Breast epithelium (tissue), 4 donors: ENCODE measurements at regions not wholly inside any gene's neighbourhood (a gene's known extent, or its start where the extent isn't known, plus 50 kb on each side); places are given as distances from the start of the nearest gene placed in this dataset.
"Not testable (repeated sequence)": the region's sequence is repeated elsewhere in the genome, so short reads cannot be mapped to it uniquely, and the experiment has no call there.

ENCODE experiments used
- DNase-seq, 2 donors: peaks; one replicate each; pipeline ENCODE4 v3.0.0-alpha.2; 2019; ENCODE audit warnings: low spot score in 2 of 2
- H3K27ac ChIP-seq, 2 donors: fragments of 200-600 bp; sonication (generic) in 1 of 2; one replicate each; pipeline ENCODE4 v1.5.1; 2016 to 2019; ENCODE audit warnings: mild to moderate bottlenecking in 1 of 2
- H3K27me3 ChIP-seq, 2 donors: fragments of 200-600 bp; sonication (generic) in 1 of 2; one replicate each; pipeline versions ENCODE4 v1.5.1 to v1.6.0; 2017 to 2019; ENCODE audit warnings: control low read depth in 1 of 2, mild to moderate bottlenecking in 1 of 2
- H3K36me3 ChIP-seq: fragments of 200-600 bp; one replicate; pipeline ENCODE4 v1.5.1; 2019
- H3K4me1 ChIP-seq, 2 donors: fragments of 200-600 bp; sonication (generic); one replicate each; pipeline ENCODE4 v1.5.1; 2016 to 2019; ENCODE audit warnings: control low read depth in 1 of 2
- H3K4me3 ChIP-seq, 3 donors: fragments of 200-600 bp; sonication (generic); 1 replicate in 2 of 3; 2 replicates in 1 of 3; pipeline ENCODE4 v1.5.1; 2016 to 2019; ENCODE audit warnings: mild to moderate bottlenecking in 3 of 3, moderate library complexity in 2 of 3
- H3K9me3 ChIP-seq, 2 donors: fragments of 200-600 bp; sonication (generic) in 1 of 2; one replicate each; pipeline ENCODE4 v1.5.1; 2016 to 2019; ENCODE audit warnings: control low read depth in 1 of 2
- CTCF ChIP-seq, 3 donors: fragments of 450-650 bp; IDR thresholded peaks; one replicate each; pipeline ENCODE4 v1.5.1; 2016 to 2017; ENCODE audit warnings: antibody characterized with exemption in 3 of 3, mild to moderate bottlenecking in 3 of 3, moderate library complexity in 3 of 3
- POLR2A ChIP-seq: fragments of 450-650 bp; IDR thresholded peaks from one replicate; pipeline ENCODE4 v1.6.1; 2016; ENCODE audit warnings: antibody characterized with exemption, mild to moderate bottlenecking, moderate library complexity
- POLR2AphosphoS5 ChIP-seq, 3 donors: sonication (generic); formaldehyde crosslinking; IDR thresholded peaks; one replicate each; pipeline ENCODE4 v1.6.1; 2017; ENCODE audit warnings: antibody characterized with exemption in 3 of 3
- intact Hi-C: fragments of 100-400 bp; cut with DNase I; formaldehyde crosslinking; loops from one replicate; pipeline ENCODE4 v1.15.1; 2023; ENCODE audit warnings: low total_unique reads

- H3K9me3 ChIP-seq, result peaks cover 0 to 2% of the 10 kb centered on the region in 2 donors
- no peak overlapping the region for H3K27ac ChIP-seq
- TF ChIP-seq POLR2A (no peak), CTCF (IDR thresholded peaks at IDR 0.05) (no peak), POLR2AphosphoS5 (IDR thresholded peaks at IDR 0.05) (no peak)
- H3K36me3 ChIP-seq, result no peaks in the 10 kb centered on the region
- no peaks in the 10 kb centered on the region for H3K27me3 ChIP-seq
- H3K4me1 ChIP-seq, result no peaks in the 10 kb centered on the region
- DNase-seq, result no peak
- H3K4me3 ChIP-seq, result no peak overlapping the region
- intact Hi-C loops, result no loop called here
Observed at GRCh38 chr12:47433876-47434275, 272.0 kb downstream of the RPAP3 start.

- H3K4me3 ChIP-seq, DNase-seq, H3K27ac ChIP-seq, H3K36me3 ChIP-seq, H3K4me1 ChIP-seq, H3K27me3 ChIP-seq, intact Hi-C loops, H3K9me3 ChIP-seq: not testable (repeated sequence)
Observed at GRCh38 chr12:47426678-47427309, 279.0 kb downstream of the RPAP3 start.

GRCh38 chr12:47422611-47423010 lies 283.2 kb downstream of the RPAP3 start:
- no peaks in the 10 kb centered on the region for H3K4me1 ChIP-seq
- no peak overlapping the region for H3K4me3 ChIP-seq
- no peak for TF ChIP-seq POLR2A
- TF ChIP-seq CTCF (IDR thresholded peaks at IDR 0.05), result no peak
- no peak for TF ChIP-seq POLR2AphosphoS5 (IDR thresholded peaks at IDR 0.05)
- H3K36me3 ChIP-seq, result no peaks in the 10 kb centered on the region
- H3K27me3 ChIP-seq, result no peaks in the 10 kb centered on the region
- H3K27ac ChIP-seq, result no peak overlapping the region
- intact Hi-C loops, result no loop called here
- H3K9me3 ChIP-seq, result no peaks in the 10 kb centered on the region
- DNase-seq, result no peak

- no peak for TF ChIP-seq POLR2AphosphoS5 (IDR thresholded peaks at IDR 0.05)
- TF ChIP-seq POLR2A, result no peak
- no peak for TF ChIP-seq CTCF (IDR thresholded peaks at IDR 0.05)
- Histone ChIP-seq H3K4me3 (no peak overlapping the region), H3K9me3 (no peaks in the 10 kb centered on the region), H3K36me3 (no peaks in the 10 kb centered on the region), H3K4me1 (no peaks in the 10 kb centered on the region), H3K27ac (no peak overlapping the region), H3K27me3 (no peaks in the 10 kb centered on the region)
- intact Hi-C loops, result no loop called here
- DNase-seq, result no peak
Observed at GRCh38 chr12:47419497-47419896, 286.3 kb downstream of the RPAP3 start.

- TF ChIP-seq CTCF (IDR thresholded peaks at IDR 0.05) (no peak), POLR2AphosphoS5 (IDR thresholded peaks at IDR 0.05) (no peak), POLR2A (no peak)
- Histone ChIP-seq H3K36me3 (no peaks in the 10 kb centered on the region), H3K4me3 (no peak overlapping the region), H3K4me1 (no peaks in the 10 kb centered on the region), H3K27ac (no peak overlapping the region), H3K9me3 (no peaks in the 10 kb centered on the region), H3K27me3 (no peaks in the 10 kb centered on the region)
- intact Hi-C loops, result no loop called here
- no peak for DNase-seq
Observed at GRCh38 chr12:47417955-47418354, 287.9 kb downstream of the RPAP3 start.

GRCh38 chr12:47417121-47417520 lies 288.7 kb downstream of the RPAP3 start:
- TF ChIP-seq CTCF (IDR thresholded peaks at IDR 0.05), result no peak
- no peak for TF ChIP-seq POLR2A
- TF ChIP-seq POLR2AphosphoS5 (IDR thresholded peaks at IDR 0.05), result no peak
- H3K9me3 ChIP-seq, result no peaks in the 10 kb centered on the region
- no peak overlapping the region for H3K4me3 ChIP-seq
- no peak for DNase-seq
- no peak overlapping the region for H3K27ac ChIP-seq
- H3K27me3 ChIP-seq, result no peaks in the 10 kb centered on the region
- no peaks in the 10 kb centered on the region for H3K4me1 ChIP-seq
- intact Hi-C loops, result no loop called here
- H3K36me3 ChIP-seq, result no peaks in the 10 kb centered on the region
